ENCODE measurements at regions not wholly inside any gene's neighbourhood (a gene's known extent, or its start where the extent isn't known, plus 50 kb on each side); places are given as distances from the start of the nearest gene placed in this dataset.

DNA sequence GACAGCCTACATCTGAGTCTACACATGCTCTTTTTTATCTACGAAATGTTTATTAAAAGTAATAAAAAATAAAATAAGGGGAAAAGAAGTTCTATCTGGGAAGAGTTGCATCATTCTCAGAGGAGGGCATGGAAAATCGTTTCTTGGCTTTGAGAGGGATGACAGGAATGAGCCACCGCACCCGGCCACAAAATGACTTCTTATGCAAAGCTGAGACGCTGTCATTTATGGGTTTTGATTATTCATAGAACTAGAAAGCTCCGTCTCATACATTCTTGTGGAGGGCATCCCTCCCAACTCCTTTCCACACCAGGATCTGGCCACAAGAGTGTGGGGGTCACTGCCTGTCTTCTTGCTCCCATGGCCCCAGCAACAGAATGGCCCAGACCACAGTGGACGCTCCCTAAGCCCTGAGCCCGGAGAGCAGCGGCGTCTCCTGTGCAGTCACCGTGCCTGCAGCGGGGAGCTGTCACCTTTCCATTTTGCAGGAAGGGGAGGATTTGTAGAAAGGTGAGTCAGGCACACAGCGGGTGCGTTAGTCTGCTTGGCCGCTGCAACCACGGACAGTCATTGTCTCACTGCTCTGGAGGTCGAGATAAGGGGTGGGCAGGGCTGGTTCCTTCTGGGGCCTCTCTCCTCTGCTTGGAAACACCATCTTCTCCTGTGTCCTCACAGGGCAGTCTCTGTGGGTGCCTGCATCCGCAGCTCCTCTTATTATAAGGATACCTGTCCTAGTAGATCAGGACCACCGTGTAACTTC, 1388.7 kb downstream of the BRD1 start:
- H3K36me3 ChIP-seq (ENCODE audit: control insufficient read depth, low read length): no peaks in the 10 kb centered on the region
- H3K27ac ChIP-seq (ENCODE audit: low read depth, low read length): no peak overlapping the region
- peaks cover 4% of the 10 kb centered on the region for H3K4me1 ChIP-seq (ENCODE audit: control insufficient read depth, low read length)
- no peaks in the 10 kb centered on the region for H3K79me2 ChIP-seq (ENCODE audit: control insufficient read depth, low read length)
- no peaks in the 10 kb centered on the region for H4K20me1 ChIP-seq (ENCODE audit: control insufficient read depth, insufficient read depth, low read depth, low read length)
- H3K27me3 ChIP-seq (ENCODE audit: control insufficient read depth, low read length): no peaks in the 10 kb centered on the region
- no peak overlapping the region for H3K4me2 ChIP-seq (ENCODE audit: low read length)
- no peaks in the 10 kb centered on the region for H3K9me2 ChIP-seq (replicated peaks; ENCODE audit: control insufficient read depth, low read length)
- H3K9me3 ChIP-seq (ENCODE audit: control insufficient read depth, insufficient read depth, low read length): no peaks in the 10 kb centered on the region
- no peak overlapping the region for H3K4me3 ChIP-seq (ENCODE audit: low read length)
- H3F3A ChIP-seq (ENCODE audit: control insufficient read depth, insufficient read depth): no peaks in the 10 kb centered on the region
- TF ChIP-seq CTCF (IDR thresholded peaks at IDR 0.05; ENCODE audit: low read depth, low read length, poor library complexity, severe bottlenecking): no peak
- no peak for TF ChIP-seq EZH2phosphoT487 (IDR thresholded peaks at IDR 0.05; ENCODE audit: borderline replicate concordance, low read length)

GRCh38 chr22:48438096-48438495, 1389.6 kb downstream of the BRD1 start:
- no peaks in the 10 kb centered on the region for H3F3A ChIP-seq (ENCODE audit: control insufficient read depth, insufficient read depth)
- H3K4me3 ChIP-seq (ENCODE audit: low read length): no peak overlapping the region
- H3K27me3 ChIP-seq (ENCODE audit: control insufficient read depth, low read length): no peaks in the 10 kb centered on the region
- TF ChIP-seq EZH2phosphoT487 (IDR thresholded peaks at IDR 0.05; ENCODE audit: borderline replicate concordance, low read length) (no peak), CTCF (IDR thresholded peaks at IDR 0.05; ENCODE audit: low read depth, low read length, poor library complexity, severe bottlenecking) (no peak)
- no peaks in the 10 kb centered on the region for H3K36me3 ChIP-seq (ENCODE audit: control insufficient read depth, low read length)
- no peak overlapping the region for H3K4me2 ChIP-seq (ENCODE audit: low read length)
- no peaks in the 10 kb centered on the region for H4K20me1 ChIP-seq (ENCODE audit: control insufficient read depth, insufficient read depth, low read depth, low read length)
- H3K4me1 ChIP-seq (ENCODE audit: control insufficient read depth, low read length): no peaks in the 10 kb centered on the region
- no peaks in the 10 kb centered on the region for H3K9me3 ChIP-seq (ENCODE audit: control insufficient read depth, insufficient read depth, low read length)
- H3K27ac ChIP-seq (ENCODE audit: low read depth, low read length): no peak overlapping the region
- H3K9me2 ChIP-seq (replicated peaks; ENCODE audit: control insufficient read depth, low read length): no peaks in the 10 kb centered on the region
- no peaks in the 10 kb centered on the region for H3K79me2 ChIP-seq (ENCODE audit: control insufficient read depth, low read length)

- H3K27me3 ChIP-seq (ENCODE audit: control insufficient read depth, low read length): no peaks in the 10 kb centered on the region
- H3K9me2 ChIP-seq (replicated peaks; ENCODE audit: control insufficient read depth, low read length): no peaks in the 10 kb centered on the region
- no peak overlapping the region for H3K27ac ChIP-seq (ENCODE audit: low read depth, low read length)
- H3K9me3 ChIP-seq (ENCODE audit: control insufficient read depth, insufficient read depth, low read length): no peaks in the 10 kb centered on the region
- no peaks in the 10 kb centered on the region for H3K79me2 ChIP-seq (ENCODE audit: control insufficient read depth, low read length)
- H4K20me1 ChIP-seq (ENCODE audit: control insufficient read depth, insufficient read depth, low read depth, low read length): no peaks in the 10 kb centered on the region
- H3K36me3 ChIP-seq (ENCODE audit: control insufficient read depth, low read length): no peaks in the 10 kb centered on the region
- H3K4me2 ChIP-seq (ENCODE audit: low read length): no peak overlapping the region
- H3K4me1 ChIP-seq (ENCODE audit: control insufficient read depth, low read length): no peaks in the 10 kb centered on the region
- TF ChIP-seq EZH2phosphoT487 (IDR thresholded peaks at IDR 0.05; ENCODE audit: borderline replicate concordance, low read length) (no peak), CTCF (IDR thresholded peaks at IDR 0.05; ENCODE audit: low read depth, low read length, poor library complexity, severe bottlenecking) (no peak)
- H3K4me3 ChIP-seq (ENCODE audit: low read length): no peak overlapping the region
- no peaks in the 10 kb centered on the region for H3F3A ChIP-seq (ENCODE audit: control insufficient read depth, insufficient read depth)
These were observed 1391.3 kb downstream of the BRD1 start for GRCh38 chr22:48436201-48436931.
